DMS153 treated with DMSO at 0.1 percent for 48 hours (cell line): ENCODE measurements at regions not wholly inside any gene's neighbourhood (a gene's known extent, or its start where the extent isn't known, plus 50 kb on each side); places are given as distances from the start of the nearest gene placed in this dataset.

Source experiments
- DNase-seq: peaks from one replicate; lab custom pipeline; 2025; ENCODE audit not compliant: unreplicated experiment; lab: John Stamatoyannopoulos, UW

DNA sequence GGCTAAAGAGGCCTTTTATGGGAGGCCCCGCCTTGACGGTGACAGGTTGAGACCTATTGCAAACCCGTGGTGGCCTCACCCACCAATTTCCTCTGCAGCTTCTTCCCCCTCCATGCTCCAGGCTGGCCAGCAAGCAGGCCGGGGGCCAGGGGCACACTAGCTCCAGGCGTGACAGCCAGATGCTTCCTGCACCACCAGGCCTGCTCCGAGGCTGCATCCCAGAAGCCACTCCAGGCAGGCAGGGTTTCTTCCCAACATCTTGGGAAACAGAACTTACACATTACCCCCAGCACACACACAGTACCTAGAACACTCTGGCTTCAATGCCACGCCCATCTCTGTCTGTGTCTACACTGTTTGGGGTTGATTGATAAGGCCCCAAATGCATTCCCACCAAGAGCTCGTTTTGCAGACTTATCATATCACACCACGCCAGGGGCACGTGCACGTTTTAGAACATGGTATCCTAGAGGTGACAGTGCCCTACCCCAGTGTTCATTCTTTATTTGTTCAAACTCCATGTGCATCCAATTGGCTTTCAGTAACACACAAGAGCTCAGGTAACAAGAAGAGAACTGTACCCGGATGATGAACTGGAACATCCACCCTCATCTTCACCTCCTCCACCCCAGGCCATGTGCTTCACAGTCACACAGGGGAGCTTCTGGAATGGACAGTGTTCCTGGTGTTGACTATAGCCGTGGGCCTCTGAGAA, 221.4 kb upstream of the RREB1 start:
- DNase-seq, result no peak

- DNase-seq, result no peak
These were observed 220.9 kb upstream of the RREB1 start for GRCh38 chr6:6886886-6887285.

GRCh38 chr6:6889601-6890000, 218.2 kb upstream of the RREB1 start:
- DNase-seq, result no peak

DNA sequence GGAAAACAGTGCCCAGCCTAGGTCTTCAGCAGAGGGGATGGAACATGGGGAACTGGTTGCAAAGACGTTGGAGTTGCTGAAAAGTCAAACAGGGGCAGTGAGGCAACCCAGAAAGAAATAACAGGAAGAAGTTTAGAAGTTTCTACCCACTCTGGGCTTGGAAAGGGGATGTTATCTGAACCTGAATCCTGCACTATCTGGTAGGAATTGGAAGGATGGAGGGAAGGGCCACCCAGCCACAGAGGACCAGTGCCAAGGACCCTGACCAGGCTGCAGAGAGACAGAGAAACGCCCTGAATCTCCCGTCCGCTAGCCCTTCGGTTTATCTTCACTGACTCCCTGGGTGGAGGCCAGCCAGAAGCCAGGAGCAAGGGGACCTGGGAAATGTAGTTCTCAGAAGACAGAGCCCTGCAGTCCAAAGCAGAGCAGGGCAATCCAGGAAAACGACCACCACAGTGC, 217.3 kb upstream of the RREB1 start:
- DNase-seq, result peak; percentile 29

- DNase-seq, result no peak
These were observed 216.5 kb upstream of the RREB1 start for GRCh38 chr6:6891125-6891721.

GRCh38 chr6:6891949-6892461, 215.8 kb upstream of the RREB1 start:
- DNase-seq, result no peak

DNA sequence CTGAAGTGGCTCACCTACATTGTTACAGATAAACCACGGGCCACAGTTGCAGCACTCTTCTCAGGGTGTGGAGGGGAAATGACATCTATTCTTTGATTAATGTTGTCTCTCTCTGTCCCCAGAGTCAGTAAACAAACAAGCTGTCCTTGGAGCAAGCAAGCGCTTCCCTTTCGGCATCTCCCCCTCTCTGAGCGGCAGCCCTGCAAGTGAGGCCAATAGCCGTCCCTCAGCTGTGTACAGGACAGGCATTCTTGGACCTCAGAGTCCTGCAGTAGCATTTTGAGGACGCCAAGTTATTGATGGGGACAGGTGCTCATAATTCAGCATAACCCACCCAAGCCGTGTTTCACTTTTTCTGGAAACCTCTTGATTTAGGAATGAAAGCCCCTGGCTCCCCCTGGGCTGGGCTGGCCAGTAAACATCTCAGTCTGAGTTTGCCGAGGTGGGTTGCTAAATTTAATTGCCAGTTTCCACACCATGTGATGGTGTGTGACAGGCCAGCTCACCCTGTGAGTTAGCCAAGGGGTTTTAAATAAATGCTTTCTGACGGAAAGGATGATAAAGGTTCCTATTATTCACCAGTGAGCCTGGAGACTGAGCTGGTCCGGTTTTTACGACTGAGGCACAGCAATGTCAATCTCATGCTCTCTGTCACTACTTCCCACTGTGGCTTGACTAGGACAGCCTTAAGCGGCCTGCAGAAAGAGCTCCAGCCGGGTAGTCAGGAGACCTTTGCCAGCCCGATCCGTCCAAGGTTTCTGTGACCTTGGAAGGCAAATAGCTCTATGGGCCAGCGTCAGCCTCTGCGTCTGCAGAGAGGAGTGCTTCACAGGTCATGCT, 214.8 kb upstream of the RREB1 start:
- DNase-seq, result no peak

DNA sequence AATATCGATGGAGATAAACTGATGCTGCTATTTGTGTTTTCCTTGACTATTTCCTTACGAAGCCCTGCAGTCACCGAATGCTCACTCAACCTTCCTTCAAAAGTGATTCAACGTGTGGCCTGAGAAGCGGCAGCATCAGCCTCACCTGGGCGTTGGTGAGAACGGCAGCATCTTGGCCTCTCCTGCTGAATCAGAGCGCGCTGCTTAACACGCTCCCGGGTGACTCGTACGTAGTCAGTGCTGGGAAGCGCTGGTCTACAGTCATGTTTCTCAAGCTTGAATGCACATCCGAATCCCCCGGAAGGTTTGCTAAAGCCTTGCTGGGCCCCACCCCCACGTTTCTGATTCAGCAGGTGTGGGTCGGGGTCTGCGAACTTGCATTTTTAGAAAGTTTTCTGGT, 214.1 kb upstream of the RREB1 start:
- DNase-seq, result no peak

DNA sequence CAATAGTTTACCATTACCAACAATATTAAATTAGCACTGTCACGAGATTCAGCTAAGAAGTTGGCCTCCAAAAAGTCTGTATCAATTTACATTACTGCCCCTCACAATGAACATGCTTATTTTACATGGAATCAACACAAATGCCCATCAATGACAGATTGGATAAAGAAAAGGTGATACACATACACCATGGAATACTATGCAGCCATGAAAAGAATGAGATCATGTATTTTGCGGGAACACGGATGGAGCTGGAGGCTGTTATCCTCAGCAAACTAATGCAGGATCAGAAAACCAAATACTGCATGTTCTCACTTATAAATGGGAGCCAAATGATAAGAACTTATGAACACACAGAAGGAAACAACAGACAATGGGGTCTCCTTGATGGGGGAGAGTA, 211.8 kb upstream of the RREB1 start:
- no peak for DNase-seq

DNA sequence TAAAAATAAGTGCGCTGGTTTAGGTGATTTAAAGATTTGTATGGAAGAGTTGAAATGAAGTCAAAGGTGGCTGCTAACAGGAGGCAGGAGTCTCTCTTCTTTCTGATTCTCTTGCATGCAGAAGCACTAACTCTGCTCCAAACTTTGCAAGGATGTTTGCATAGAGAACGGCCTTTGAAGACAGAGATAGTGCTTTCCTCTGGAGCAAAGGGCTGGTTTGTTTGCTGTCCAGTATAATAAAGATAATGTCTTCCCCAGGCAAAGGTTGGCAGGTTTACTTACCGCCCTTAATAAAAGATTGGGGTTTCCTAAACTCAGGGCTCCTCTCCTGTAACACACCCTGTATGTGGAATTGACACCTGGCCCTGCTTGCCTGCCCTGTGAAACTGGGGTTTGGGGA, 210.6 kb upstream of the RREB1 start:
- DNase-seq, result no peak

DNA sequence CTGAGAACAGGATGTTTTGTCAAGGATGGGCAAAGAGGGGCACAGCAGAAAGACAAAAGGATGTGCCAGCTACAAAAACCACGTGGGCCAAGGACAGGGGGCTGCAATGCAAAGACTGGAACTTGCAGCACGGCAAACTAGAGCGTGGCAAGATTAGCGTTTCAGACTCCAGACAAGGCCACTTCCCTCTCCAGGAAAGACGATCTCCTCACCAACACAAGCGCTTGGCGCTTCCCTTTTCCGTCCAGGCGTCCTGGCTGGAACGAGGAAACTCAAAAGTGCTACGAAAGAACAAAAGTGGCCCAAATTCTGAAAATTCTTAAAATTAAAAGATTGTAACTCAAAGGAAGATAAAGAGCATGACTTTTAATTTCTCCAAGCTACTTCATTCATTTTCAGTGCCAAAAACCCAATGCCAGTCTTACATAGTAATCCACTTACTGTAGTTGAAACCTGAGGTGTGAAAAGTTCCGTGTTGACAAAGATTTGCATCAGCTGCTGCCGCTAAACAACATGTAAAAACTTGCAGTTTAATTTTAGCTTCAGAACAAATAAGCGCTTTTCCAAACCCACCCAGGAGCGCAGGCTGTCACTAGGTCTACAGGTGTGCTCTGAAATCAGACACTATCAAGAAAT, 207.1 kb upstream of the RREB1 start:
- no peak for DNase-seq

GRCh38 chr6:6901205-6901719, 206.5 kb upstream of the RREB1 start:
- DNase-seq, result no peak

DNA sequence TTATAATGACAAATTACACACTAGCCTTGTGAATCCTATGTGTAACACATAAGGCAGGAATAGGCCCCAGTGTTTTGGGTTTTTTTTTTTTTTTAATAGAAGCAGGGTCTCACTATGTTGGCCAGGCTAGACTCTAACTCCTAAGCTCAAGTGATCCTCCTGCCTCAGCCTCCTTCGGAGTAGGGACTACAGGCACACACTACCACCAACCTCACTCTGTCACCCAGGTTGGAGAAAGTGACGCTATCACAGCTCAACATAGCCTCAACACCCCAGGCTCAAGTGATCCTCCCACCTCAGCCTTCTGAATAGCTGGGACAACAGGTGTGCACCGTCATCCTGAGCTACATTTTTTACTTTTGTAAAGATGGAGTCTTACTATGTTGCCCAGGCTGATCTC, 205.8 kb upstream of the RREB1 start:
- no peak for DNase-seq

DNA sequence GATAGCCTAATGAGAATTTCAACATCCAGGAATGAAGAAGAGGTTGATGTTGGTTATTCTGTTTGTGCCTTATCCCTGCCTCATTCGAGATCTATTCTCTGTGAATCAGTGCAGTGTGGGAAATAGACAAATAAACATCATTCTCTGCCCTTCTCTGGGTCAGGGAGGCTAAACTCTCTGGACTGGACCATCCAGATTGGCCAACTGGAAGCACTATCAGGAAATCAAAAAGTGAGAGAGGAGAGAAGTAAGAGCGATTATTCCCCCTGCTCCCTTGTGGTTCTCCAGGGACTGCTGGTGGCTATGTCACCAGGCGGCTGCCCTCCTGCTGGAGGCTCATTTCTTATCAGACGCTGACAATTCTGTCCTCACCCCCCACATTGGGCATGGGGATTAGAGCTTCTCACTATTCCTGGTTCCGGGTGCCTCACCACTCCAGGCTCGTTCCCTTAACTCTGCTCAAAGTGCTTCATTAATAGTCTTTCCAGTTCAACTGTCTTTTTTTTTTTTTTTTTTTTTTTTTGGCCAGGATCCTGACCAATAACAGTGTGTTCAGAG, 201.7 kb upstream of the RREB1 start:
- no peak for DNase-seq

GRCh38 chr6:6906570-6907213, 201.1 kb upstream of the RREB1 start:
- DNase-seq, result no peak

- no peak for DNase-seq
These were observed 200.5 kb upstream of the RREB1 start for GRCh38 chr6:6907286-6907685.

DNA sequence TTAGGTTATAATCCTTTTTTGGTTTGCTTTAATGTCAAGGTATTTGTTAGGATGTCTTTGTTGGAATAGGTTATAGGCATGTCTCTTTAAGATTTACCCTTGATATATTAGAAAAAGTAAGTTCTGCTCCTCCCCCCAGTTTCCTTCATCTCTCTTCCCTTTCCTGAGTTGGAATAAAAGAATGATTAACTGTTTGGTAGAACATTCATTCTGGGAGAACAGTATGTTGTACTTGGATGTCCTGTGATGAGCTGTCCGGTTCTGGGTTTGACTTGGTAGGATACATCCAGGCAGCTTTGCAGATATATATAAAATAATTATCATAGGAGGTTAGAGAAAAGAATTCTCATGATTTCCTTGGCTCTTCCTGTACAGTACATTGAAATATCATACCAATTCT, 199.6 kb upstream of the RREB1 start:
- no peak for DNase-seq

DNA sequence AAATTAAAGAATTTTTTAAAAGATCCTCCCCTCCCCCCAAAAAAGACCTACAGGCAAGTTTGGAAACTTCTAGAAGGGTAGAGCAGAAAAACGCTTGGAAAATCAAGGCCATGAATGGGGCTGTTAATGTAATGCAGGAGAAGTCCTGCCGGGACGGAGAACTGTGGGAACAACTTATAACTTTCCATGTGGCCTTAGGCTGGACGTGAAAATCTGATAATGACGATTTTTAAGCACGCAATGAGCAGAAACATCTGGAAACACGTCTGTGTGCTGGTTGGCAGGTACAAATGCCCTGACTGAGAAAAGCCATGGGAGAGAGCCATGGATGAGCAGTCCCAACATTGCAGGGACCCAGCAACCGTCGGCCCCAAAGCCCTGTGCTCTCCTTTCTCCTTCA, 198.7 kb upstream of the RREB1 start:
- no peak for DNase-seq

DNA sequence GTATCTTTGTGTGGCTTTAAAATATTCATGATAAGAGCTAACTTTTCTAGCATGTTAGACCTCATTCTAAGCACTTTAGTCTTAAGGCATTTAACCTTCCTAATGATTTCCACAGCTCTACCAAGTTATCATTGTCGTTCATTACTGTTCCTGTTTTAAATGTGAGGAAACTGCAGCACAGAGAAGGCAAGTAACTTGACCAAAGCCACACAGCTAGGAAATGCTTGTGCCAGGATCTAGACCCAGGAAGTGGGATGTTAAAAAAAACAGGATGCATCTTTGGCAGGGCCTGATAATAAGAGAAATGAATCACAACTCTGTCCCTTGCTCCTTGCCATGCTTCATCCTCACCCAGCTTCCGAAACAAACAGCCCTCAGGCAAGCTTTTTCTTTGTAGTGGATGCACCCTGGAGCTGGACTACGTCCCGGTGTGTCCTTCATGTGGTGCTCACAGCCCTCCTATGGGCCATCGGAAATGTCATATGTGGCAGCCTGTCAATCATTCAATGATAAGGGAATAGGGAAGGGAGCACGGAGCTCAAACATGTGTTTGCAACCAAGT, 196.9 kb upstream of the RREB1 start:
- no peak for DNase-seq

DNA sequence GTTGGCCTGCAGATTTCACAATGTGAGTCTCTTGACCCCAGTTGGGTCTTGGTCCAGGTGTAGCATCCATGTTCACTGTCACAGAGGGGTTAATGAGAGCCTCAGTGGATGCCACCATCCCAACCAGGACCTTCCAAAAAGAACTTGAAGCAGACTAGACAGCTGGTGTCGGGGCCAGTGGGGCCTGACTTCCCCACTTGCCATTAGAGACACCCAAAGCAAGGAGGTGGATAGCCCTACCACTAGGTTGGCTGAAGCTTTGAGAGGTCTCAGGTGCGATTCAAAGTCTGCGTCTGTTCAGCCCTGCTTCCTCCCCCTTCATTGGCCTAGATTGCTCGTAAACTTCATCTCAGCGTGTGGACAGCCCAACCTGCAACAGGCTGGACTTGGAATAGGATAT, 196.4 kb upstream of the RREB1 start:
- DNase-seq, result no peak
